Activated CD4-positive, alpha-beta T cell treated with anti-CD3 and anti-CD28 coated beads, Interleukin-2, Interleukin-4, amounts not matched to agents 100 ng/mL and 50 ng/mL, durations not matched to agents 16 hours and 8 hours (primary cell): ENCODE measurements at regions not wholly inside any gene's neighbourhood (a gene's known extent, or its start where the extent isn't known, plus 50 kb on each side); places are given as distances from the start of the nearest gene placed in this dataset.
"Not testable (repeated sequence)": the region's sequence is repeated elsewhere in the genome, so short reads cannot be mapped to it uniquely, and the experiment has no call there.

ENCODE experiments used
- DNase-seq: peaks from one replicate; pipeline ENCODE4 v3.0.0-alpha.2; 2020; ENCODE audit warnings: low spot score

GRCh38 chr11:80778432-80778831, 1337.6 kb upstream of the TENM4 start:
- no peak for DNase-seq

- DNase-seq: no peak
Observed at GRCh38 chr11:80773919-80774318, 1333.1 kb upstream of the TENM4 start.

DNA sequence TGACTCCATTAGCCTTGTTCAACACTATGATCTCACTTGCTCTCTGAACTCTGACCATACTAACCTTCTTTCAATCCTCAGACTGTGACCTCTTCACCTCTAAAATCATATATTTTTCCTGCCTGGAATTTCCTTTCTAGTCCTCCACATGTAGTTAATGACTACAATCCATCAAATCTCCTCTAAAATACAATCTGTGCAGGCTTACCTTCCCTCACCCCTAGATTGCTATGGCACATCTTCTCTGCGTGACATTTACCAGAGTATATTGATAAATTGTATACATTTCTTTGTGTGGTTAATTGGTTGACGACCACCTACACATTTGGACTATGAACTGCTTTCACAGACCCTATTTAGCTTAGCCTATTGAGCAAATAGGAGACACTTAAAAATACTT, 1330.2 kb upstream of the TENM4 start:
- no peak for DNase-seq

- no peak for DNase-seq
Observed at GRCh38 chr11:80758787-80759186, 1318.0 kb upstream of the TENM4 start.

DNA sequence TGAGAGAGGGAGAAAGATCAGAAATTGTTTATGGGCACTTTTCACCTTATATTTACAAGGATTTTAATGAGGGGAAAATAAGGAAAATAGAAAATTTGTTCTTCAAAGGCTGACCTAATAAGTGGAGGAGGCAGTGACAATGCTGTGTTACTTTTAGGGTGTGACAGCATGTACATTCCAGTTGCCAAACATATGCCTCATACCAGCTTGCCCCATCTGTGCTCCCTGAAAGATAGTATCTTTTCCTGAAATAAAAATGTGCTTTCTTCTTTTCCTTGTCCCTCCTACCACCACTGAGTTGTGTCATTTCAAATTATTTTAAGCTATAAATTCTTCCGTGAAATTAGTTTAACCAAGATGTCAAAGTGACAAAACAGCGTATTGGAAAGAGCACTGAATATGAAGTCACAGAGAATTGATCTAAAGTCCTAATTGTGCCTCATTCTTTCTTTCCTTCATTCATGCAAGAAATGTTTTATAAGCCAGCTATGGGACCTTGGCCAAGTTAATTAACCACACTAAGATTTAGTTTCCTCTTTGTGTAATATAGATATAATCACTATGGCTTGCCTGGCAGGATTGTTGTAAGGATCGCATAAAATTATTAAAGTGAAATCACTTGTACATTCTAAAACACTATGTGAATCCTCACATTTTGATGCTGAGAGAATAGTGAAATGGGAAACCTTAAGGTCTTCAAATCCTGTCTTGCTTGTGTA, 1307.5 kb upstream of the TENM4 start:
- DNase-seq: no peak

- no peak for DNase-seq
Observed at GRCh38 chr11:80746300-80746699, 1305.5 kb upstream of the TENM4 start.

- no peak for DNase-seq
Observed at GRCh38 chr11:80745416-80745815, 1304.6 kb upstream of the TENM4 start.

- no peak for DNase-seq
Observed at GRCh38 chr11:80733790-80734189, 1293.0 kb upstream of the TENM4 start.

- no peak for DNase-seq
Observed at GRCh38 chr11:80733361-80733760, 1292.5 kb upstream of the TENM4 start.

DNA sequence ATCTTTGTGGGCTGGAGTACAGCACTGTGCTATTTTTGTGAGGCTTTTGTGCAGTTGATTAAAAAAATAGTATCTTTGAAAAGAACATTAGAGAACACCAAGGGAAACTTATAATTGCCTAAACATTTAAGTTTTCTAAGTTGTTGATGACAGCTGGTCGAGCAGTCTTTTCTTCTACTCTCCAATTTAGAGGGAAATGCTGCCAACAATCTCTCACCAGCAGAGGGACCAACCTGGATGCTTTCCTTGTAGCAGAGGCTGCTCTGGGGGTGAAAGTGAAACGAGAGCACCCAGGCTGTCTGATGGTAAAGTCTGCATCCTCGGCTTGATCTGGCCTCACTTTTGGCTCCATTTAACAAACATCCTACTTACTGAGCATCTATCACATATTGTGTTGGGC, 1286.5 kb upstream of the TENM4 start:
- DNase-seq: no peak

- no peak for DNase-seq
Observed at GRCh38 chr11:80726236-80726635, 1285.4 kb upstream of the TENM4 start.

- DNase-seq: no peak
Observed at GRCh38 chr11:80724366-80724765, 1283.5 kb upstream of the TENM4 start.

DNA sequence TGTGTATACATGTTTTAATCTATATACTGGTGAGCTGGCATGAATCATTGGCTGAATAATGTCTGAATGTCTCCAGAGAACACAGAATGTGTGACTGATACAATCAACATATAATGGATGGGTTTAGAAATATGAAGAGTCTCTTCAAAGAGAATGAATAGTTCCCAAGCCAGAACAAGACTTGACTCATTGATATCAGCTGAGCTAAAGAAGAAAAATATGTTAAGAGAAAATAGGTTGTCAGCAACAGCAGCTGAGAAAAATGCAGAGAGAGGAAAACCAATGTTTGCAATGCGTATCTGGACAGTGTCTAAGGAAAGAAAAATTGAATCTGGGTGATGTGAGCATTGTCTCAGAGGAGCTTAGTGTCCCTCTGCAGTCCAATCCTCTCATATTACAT, 1281.8 kb upstream of the TENM4 start:
- no peak for DNase-seq

- no peak for DNase-seq
Observed at GRCh38 chr11:80720295-80720694, 1279.5 kb upstream of the TENM4 start.

- no peak for DNase-seq
Observed at GRCh38 chr11:80719292-80719646, 1278.4 kb upstream of the TENM4 start.

- no peak for DNase-seq
Observed at GRCh38 chr11:80718611-80719291, 1277.9 kb upstream of the TENM4 start.

DNA sequence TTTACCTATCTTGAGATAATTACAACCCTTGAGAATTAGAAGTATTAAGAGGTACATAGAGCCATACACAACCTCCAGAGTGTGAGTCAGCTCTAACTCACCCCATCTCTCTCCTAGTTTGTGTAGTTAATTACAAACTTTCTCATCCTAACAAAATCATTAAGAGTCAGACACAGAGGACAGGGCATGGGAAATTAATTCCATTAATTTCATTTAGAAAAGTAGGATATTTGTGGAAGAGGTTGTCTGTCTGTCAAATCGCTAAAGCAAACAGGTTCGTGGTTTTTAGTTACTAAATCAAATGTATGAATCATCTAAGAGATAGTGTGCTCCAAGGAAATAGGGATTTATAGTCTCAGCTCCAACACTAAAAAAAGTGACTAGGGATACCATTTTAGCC, 1261.4 kb upstream of the TENM4 start:
- DNase-seq: no peak

DNA sequence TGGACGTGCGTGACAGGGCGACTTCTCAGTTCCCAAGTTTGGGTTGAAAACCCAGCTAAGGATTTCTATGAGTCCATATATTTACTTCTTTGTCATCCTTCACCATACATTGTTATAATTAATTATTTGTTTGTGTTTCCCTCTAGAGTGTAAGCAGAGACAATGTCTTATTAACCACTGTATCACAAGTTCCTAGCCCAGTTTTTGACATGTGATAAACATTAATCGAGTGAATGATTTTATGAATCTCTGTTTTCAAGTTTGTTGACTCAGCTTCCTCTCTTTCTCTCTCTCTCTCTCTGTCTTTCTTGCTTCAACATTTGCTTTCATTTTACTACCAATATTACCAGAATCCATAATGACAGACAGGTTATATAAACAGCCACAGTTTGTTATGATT, 1259.6 kb upstream of the TENM4 start:
- DNase-seq: no peak

DNA sequence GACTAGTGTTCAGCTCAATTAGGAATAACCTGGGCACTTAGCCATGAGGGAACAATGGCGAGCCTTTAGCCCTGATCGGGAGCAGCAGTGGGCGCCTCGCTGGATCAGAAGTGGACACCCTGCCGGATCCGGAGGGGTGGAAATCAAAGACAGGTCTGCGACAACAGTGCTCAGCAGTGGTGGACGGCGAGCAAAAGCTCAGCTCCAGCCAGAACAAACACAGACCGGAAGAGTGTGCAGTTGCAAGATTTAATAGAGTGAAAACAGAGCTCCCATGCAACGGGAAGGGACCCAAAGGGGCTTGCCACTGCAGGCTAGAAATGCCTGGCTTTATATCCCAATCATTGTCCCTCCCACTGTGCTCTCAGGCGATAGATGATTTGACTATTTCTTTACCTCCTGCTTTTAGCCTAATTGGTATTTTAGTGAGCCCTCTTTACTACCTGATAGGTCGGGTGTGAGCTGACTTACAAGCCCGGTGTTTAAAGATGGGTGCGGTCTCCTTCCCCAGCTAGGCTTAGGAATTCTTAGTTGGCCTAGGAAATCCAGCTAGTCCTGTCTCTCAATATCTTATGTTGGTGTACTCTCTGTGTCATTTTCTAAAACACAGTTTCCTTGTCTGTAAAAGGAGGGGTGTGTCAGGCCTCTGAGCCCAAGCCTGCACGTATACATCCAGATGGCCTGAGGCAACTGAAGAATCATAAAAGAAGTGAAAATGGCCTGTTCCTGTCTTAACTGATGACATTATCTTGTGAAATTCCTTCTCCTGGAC, 1258.8 kb upstream of the TENM4 start:
- DNase-seq: not testable (repeated sequence)

- no peak for DNase-seq
Observed at GRCh38 chr11:80698637-80699036, 1257.8 kb upstream of the TENM4 start.

DNA sequence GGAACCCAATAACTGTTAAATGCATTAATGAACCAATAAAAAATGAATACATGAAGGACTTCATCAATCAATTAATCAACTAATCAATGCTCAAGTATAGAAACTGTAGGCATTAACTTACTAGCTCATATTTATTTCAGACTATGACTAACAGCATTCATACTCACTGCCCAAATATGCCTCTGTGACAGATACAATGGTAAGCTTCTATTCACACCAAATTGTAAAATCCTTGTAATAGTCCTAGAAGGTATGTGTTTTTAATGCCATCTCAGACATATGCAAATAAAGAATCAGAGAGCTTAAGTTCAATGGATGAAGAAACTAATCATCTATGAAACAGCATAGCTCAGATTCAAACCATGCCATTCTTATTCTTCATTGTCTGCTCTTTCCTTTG, 1253.6 kb upstream of the TENM4 start:
- no peak for DNase-seq

GRCh38 chr11:80687941-80688340, 1247.1 kb upstream of the TENM4 start:
- DNase-seq: no peak

DNA sequence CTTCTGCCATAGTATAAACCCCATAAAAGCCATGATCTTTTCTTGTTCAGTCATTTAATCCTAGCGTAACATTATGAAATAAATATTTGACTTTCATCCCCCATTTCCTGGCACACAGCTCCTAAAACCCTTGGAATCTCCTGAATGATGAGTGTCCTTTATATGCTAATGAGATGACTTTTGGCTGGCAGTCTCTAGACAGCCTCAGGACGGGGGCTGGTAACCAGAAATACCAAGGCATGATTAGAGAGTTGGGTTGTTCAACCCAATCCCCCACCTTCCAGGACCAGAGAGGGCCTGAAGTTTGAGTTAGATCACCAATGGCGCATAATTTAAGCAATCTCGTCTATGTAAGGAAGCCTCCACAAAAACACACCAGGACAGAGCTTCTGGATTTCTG, 1246.1 kb upstream of the TENM4 start:
- no peak for DNase-seq
